ENCODE measurements at regions not wholly inside any gene's neighbourhood (a gene's known extent, or its start where the extent isn't known, plus 50 kb on each side); places are given as distances from the start of the nearest gene placed in this dataset.

- TF ChIP-seq CTCF (conservative IDR thresholded peaks at IDR 0.05; ENCODE audit: low read length) (no peak), EZH2phosphoT487 (IDR thresholded peaks at IDR 0.05; ENCODE audit: borderline replicate concordance) (no peak)
Measured at GRCh38 chr12:63084501-63084900, 66.5 kb downstream of the AVPR1A start.
